ENCODE measurements at regions not wholly inside any gene's neighbourhood (a gene's known extent, or its start where the extent isn't known, plus 50 kb on each side); places are given as distances from the start of the nearest gene placed in this dataset.

GRCh38 chr20:56925082-56925830 lies 296.1 kb downstream of the TFAP2C start:
- DNase-seq (ENCODE audit: low spot score) = no peak

- DNase-seq (ENCODE audit: low spot score) = no peak
These were observed 296.7 kb downstream of the TFAP2C start for GRCh38 chr20:56925831-56926170.

- no peak for DNase-seq (ENCODE audit: low spot score)
These were observed 297.4 kb downstream of the TFAP2C start for GRCh38 chr20:56926501-56926900.

- no peak for DNase-seq (ENCODE audit: low spot score)
These were observed 298.0 kb downstream of the TFAP2C start for GRCh38 chr20:56927127-56927526.

GRCh38 chr20:56928007-56928406 lies 298.9 kb downstream of the TFAP2C start:
- DNase-seq (ENCODE audit: low spot score) = no peak

- DNase-seq (ENCODE audit: low spot score) = no peak
These were observed 300.5 kb downstream of the TFAP2C start for GRCh38 chr20:56929606-56930005.

- no peak for DNase-seq (ENCODE audit: low spot score)
These were observed 301.8 kb downstream of the TFAP2C start for GRCh38 chr20:56930876-56931275.

GRCh38 chr20:56932575-56933330 lies 303.6 kb downstream of the TFAP2C start:
- no peak for DNase-seq (ENCODE audit: low spot score)

GRCh38 chr20:56933331-56933698 lies 304.2 kb downstream of the TFAP2C start:
- no peak for DNase-seq (ENCODE audit: low spot score)

- DNase-seq (ENCODE audit: low spot score) = no peak
These were observed 305.8 kb downstream of the TFAP2C start for GRCh38 chr20:56934888-56935287.

- no peak for DNase-seq (ENCODE audit: low spot score)
These were observed 311.4 kb downstream of the TFAP2C start for GRCh38 chr20:56940466-56940865.

GRCh38 chr20:56941101-56941686 lies 312.1 kb downstream of the TFAP2C start:
- no peak for DNase-seq (ENCODE audit: low spot score)

- DNase-seq (ENCODE audit: low spot score) = no peak
These were observed 315.1 kb downstream of the TFAP2C start for GRCh38 chr20:56943946-56944945.

GRCh38 chr20:56945057-56945456 lies 316.0 kb downstream of the TFAP2C start:
- DNase-seq (ENCODE audit: low spot score) = no peak

GRCh38 chr20:56945901-56946300 lies 316.8 kb downstream of the TFAP2C start:
- DNase-seq (ENCODE audit: low spot score) = no peak

- DNase-seq (ENCODE audit: low spot score) = no peak
These were observed 317.1 kb downstream of the BMP7 start for GRCh38 chr20:56949318-56949717.

- DNase-seq (ENCODE audit: low spot score) = no peak
These were observed 314.0 kb downstream of the BMP7 start for GRCh38 chr20:56952258-56953047.

- DNase-seq (ENCODE audit: low spot score) = no peak
These were observed 313.3 kb downstream of the BMP7 start for GRCh38 chr20:56953048-56953586.

- DNase-seq (ENCODE audit: low spot score) = no peak
These were observed 311.6 kb downstream of the BMP7 start for GRCh38 chr20:56954797-56955196.

- no peak for DNase-seq (ENCODE audit: low spot score)
These were observed 310.8 kb downstream of the BMP7 start for GRCh38 chr20:56955680-56956079.

- no peak for DNase-seq (ENCODE audit: low spot score)
These were observed 309.9 kb downstream of the BMP7 start for GRCh38 chr20:56956534-56956933.
